HCT116 (cell line): ENCODE measurements at regions not wholly inside any gene's neighbourhood (a gene's known extent, or its start where the extent isn't known, plus 50 kb on each side); places are given as distances from the start of the nearest gene placed in this dataset.

Experiments
- ATAC-seq: fragments of 200-7000 bp; cut with Tn5 transposase; 2 replicates; pipeline ENCODE4 v1.9.1; 2020; ENCODE audit warnings: mild to moderate bottlenecking, moderate library complexity
- BruUV-seq: library from RNA; stranded (reverse); fragments of 400-500 nt; replicated peaks from 2 replicates; lab custom pipeline; 2021; lab: Mats Ljungman, UMichigan
- CTCF ChIA-PET: fragments of 300-600 bp; sonication (Branson Sonifier 250); formaldehyde crosslinking; loops from one replicate; lab custom pipeline; 2021; ENCODE audit warnings: antibody characterized with exemption; lab: Charles Lee
- POLR2A ChIA-PET: fragments of 300-600, 350-600 bp; sonication (Branson Sonifier 250); formaldehyde crosslinking; loops from one replicate; lab custom pipeline; 2021; ENCODE audit warnings: antibody characterized with exemption; lab: Charles Lee
- RAD21 ChIA-PET, 2 experiments: fragments of 300-600 bp; sonication (Branson Sonifier 250); formaldehyde crosslinking; loops; one replicate each; lab custom pipeline; 2023; ENCODE audit warnings: low total read pairs in 2 of 2; ENCODE audit not compliant: uncharacterized antibody in 2 of 2, unreplicated experiment in 2 of 2, low non-redundant PET in 1 of 2; lab: Charles Lee
- DNase-seq: peaks from one replicate; pipeline ENCODE4 v3.0.0-alpha.2; 2010; ENCODE audit warnings: low read depth, low spot score
- H2AFZ ChIP-seq: fragments of 200-600 bp; shearing (Covaris generic), sonication (generic); 2 replicates; pipeline ENCODE4 v1.6.1; 2017; ENCODE audit warnings: low read depth, mixed run types, mixed read lengths, antibody characterized with exemption, low read length; ENCODE audit not compliant: poor library complexity, severe bottlenecking
- H3K27ac ChIP-seq: 2 replicates; pipeline ENCODE4 v1.5.1; 2012; ENCODE audit warnings: low read depth, low read length
- H3K27me3 ChIP-seq: fragments of 200-600 bp; sonication (generic); 2 replicates; pipeline ENCODE4 v1.6.1; 2016; ENCODE audit warnings: mixed run types, low read length, mixed read lengths; ENCODE audit not compliant: insufficient read depth
- H3K36me3 ChIP-seq, 2 experiments: fragments of 200-500 bp in 1 of 2; fragments of 200-600 bp in 1 of 2; sonication (Bioruptor generic) in 1 of 2; sonication (generic) in 1 of 2; 2 replicates each; pipeline versions ENCODE4 v1.5.1 to v1.6.1; 2014 to 2016; ENCODE audit warnings: low read length in 2 of 2, inconsistent platforms in 1 of 2, mixed read lengths in 1 of 2, mixed run types in 1 of 2; ENCODE audit not compliant: insufficient read depth in 2 of 2, control insufficient read depth in 1 of 2
- H3K4me1 ChIP-seq, 2 experiments: fragments of 200-600 bp in 1 of 2; sonication (generic) in 1 of 2; 2 replicates each; pipeline versions ENCODE4 v1.5.1 to v1.6.1; 2012 to 2017; ENCODE audit warnings: low read length in 2 of 2, inconsistent platforms in 1 of 2, mild to moderate bottlenecking in 1 of 2, mixed read lengths in 1 of 2, mixed run types in 1 of 2, moderate library complexity in 1 of 2; ENCODE audit not compliant: insufficient read depth in 2 of 2, control insufficient read depth in 1 of 2
- H3K4me2 ChIP-seq: fragments of 200-600 bp; sonication (generic); 2 replicates; pipeline ENCODE4 v1.6.1; 2017; ENCODE audit warnings: mixed run types, low read length, mixed read lengths
- H3K4me3 ChIP-seq, 2 experiments: fragments of 200-600 bp in 1 of 2; sonication (generic) in 1 of 2; replicated peaks in 1 of 2; 2 replicates each; pipeline ENCODE4 v1.5.1; 2011 to 2016; ENCODE audit warnings: low read length in 2 of 2, control low read depth in 1 of 2, low read depth in 1 of 2, mild to moderate bottlenecking in 1 of 2, mixed read lengths in 1 of 2, mixed run types in 1 of 2
- H3K79me2 ChIP-seq: fragments of 200-600 bp; sonication (generic); 2 replicates; pipeline ENCODE4 v1.6.1; 2017; ENCODE audit warnings: mild to moderate bottlenecking, mixed run types, low read length, moderate library complexity, mixed read lengths; ENCODE audit not compliant: insufficient read depth
- H3K9ac ChIP-seq: fragments of 200-600 bp; sonication (generic); 2 replicates; pipeline ENCODE4 v1.6.1; 2016; ENCODE audit warnings: low read length, mixed read lengths
- H3K9me2 ChIP-seq: fragments of 200-600 bp; sonication (generic), shearing (Covaris generic); 2 replicates; pipeline ENCODE4 v1.6.1; 2017; ENCODE audit warnings: mixed run types, mild to moderate bottlenecking, moderate library complexity; ENCODE audit not compliant: insufficient read depth
- H3K9me3 ChIP-seq, 2 experiments: fragments of 200-500 bp in 1 of 2; fragments of 200-600 bp in 1 of 2; sonication (Bioruptor generic) in 1 of 2; sonication (generic) in 1 of 2; 2 replicates each; pipeline ENCODE4 v1.6.1; 2014 to 2017; ENCODE audit warnings: low read length in 2 of 2, mixed read lengths in 2 of 2, inconsistent platforms in 1 of 2, low read depth in 1 of 2, mild to moderate bottlenecking in 1 of 2, mixed run types in 1 of 2, moderate library complexity in 1 of 2; ENCODE audit not compliant: control insufficient read depth in 1 of 2, insufficient read depth in 1 of 2
- H4K20me1 ChIP-seq: fragments of 200-600 bp; sonication (generic), shearing (Covaris generic); 2 replicates; pipeline ENCODE4 v1.6.1; 2017; ENCODE audit warnings: mixed run types, mild to moderate bottlenecking, moderate library complexity; ENCODE audit not compliant: insufficient read depth
- CBX3 ChIP-seq: IDR thresholded peaks from 2 replicates; pipeline ENCODE4 v1.6.1; 2012; ENCODE audit warnings: low read depth
- EZH2 ChIP-seq: fragments of 200-600 bp; sonication (generic); IDR thresholded peaks from 2 replicates; pipeline ENCODE4 v1.6.1; 2017; ENCODE audit warnings: antibody characterized with exemption, mixed run types
- EZH2phosphoT487 ChIP-seq: fragments of 200-600 bp; IDR thresholded peaks from 2 replicates; pipeline ENCODE4 v1.6.1; 2018; ENCODE audit warnings: antibody characterized with exemption, borderline replicate concordance
- JUND ChIP-seq: IDR thresholded peaks from 2 replicates; pipeline ENCODE4 v1.6.1; 2012
- RAD21 ChIP-seq: IDR thresholded peaks from 2 replicates; pipeline ENCODE4 v1.6.1; 2012; ENCODE audit warnings: low read depth, mild to moderate bottlenecking
- REST ChIP-seq: IDR thresholded peaks from 2 replicates; pipeline ENCODE4 v1.6.1; 2012; ENCODE audit warnings: low read depth
- SIN3A ChIP-seq: IDR thresholded peaks from 2 replicates; pipeline ENCODE4 v1.6.1; 2012; ENCODE audit warnings: low read depth
- SP1 ChIP-seq: IDR thresholded peaks from 2 replicates; pipeline ENCODE4 v1.6.1; 2012; ENCODE audit warnings: low read depth
- SRF ChIP-seq: IDR thresholded peaks from 2 replicates; pipeline ENCODE4 v1.6.1; 2012; ENCODE audit warnings: low read depth
- ZNF274 ChIP-seq: fragments of 200-500 bp; sonication (Bioruptor generic); IDR thresholded peaks from 2 replicates; pipeline ENCODE4 v1.6.1; 2014; ENCODE audit warnings: mild to moderate bottlenecking, low read depth, low read length, inconsistent platforms
- intact Hi-C: fragments of 100-400 bp; cut with micrococcal nuclease; formaldehyde crosslinking; loops from 2 replicates; pipeline ENCODE4 v1.10.0; 2022
- TF ChIP-seq, protein P1 (sequence below): IDR thresholded peaks from 2 replicates; pipeline ENCODE4 v1.6.1; 2012
- TF ChIP-seq, protein P2 (sequence below): IDR thresholded peaks from 2 replicates; pipeline ENCODE4 v1.6.1; 2012
- TF ChIP-seq, protein P3 (sequence below), 3 experiments: fragments of 200-600 bp in 1 of 3; sonication (generic) in 1 of 3; IDR thresholded peaks in 2 of 3; conservative IDR thresholded peaks in 1 of 3; 2 replicates each; pipeline ENCODE4 v1.5.1; 2012 to 2017; ENCODE audit warnings: low read depth in 2 of 3, low read length in 2 of 3, antibody characterized with exemption in 1 of 3, borderline replicate concordance in 1 of 3, control low read depth in 1 of 3, mild to moderate bottlenecking in 1 of 3, mixed read lengths in 1 of 3, mixed run types in 1 of 3, moderate library complexity in 1 of 3; ENCODE audit not compliant: insufficient read depth in 1 of 3
- TF ChIP-seq, protein P4 (sequence below): IDR thresholded peaks from 2 replicates; pipeline ENCODE4 v1.6.1; 2011; ENCODE audit warnings: mild to moderate bottlenecking, low read length, moderate library complexity; ENCODE audit not compliant: insufficient replicate concordance; ENCODE audit errors: extremely low read depth

GRCh38 chr5:4207486-4207885, 611.9 kb downstream of the IRX1 start:
- POLR2A ChIA-PET, result no interaction called here
- TF ChIP-seq RAD21 (no peak), EZH2phosphoT487 (no peak), CBX3 (no peak), EZH2 (no peak)
- TF ChIP-seq, protein P1, sequence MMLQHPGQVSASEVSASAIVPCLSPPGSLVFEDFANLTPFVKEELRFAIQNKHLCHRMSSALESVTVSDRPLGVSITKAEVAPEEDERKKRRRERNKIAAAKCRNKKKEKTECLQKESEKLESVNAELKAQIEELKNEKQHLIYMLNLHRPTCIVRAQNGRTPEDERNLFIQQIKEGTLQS, result no peak
- TF ChIP-seq, protein P2, sequence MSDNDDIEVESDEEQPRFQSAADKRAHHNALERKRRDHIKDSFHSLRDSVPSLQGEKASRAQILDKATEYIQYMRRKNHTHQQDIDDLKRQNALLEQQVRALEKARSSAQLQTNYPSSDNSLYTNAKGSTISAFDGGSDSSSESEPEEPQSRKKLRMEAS, result no peak
- TF ChIP-seq, all 23 proteins: peak for 0
- no peak for ATAC-seq

GRCh38 chr5:4208537-4208936, 612.9 kb downstream of the IRX1 start:
- Histone ChIP-seq H3K36me3 (no peaks in the 10 kb centered on the region), H3K4me3 (no peak overlapping the region), H3K27ac (no peak overlapping the region), H3K4me1 (no peaks in the 10 kb centered on the region), H3K27me3 (no peaks in the 10 kb centered on the region), H3K9me3 (peaks cover 6 to 20% of the 10 kb centered on the region in 2 experiments; a peak in 2 of 4 replicates), H4K20me1 (no peaks in the 10 kb centered on the region), H3K9me2 (no peaks in the 10 kb centered on the region), H3K79me2 (no peaks in the 10 kb centered on the region), H3K9ac (no peak overlapping the region), H2AFZ (no peak overlapping the region), H3K4me2 (no peak overlapping the region)
- POLR2A ChIA-PET, result no interaction called here
- no peak for DNase-seq
- ATAC-seq, result no peak
- intact Hi-C loops, result no loop called here
- RAD21 ChIA-PET, result no interaction called here
- BruUV-seq, result no TSS peak
- CTCF ChIA-PET, result no interaction called here
- TF ChIP-seq REST, result no peak
- no peak for TF ChIP-seq SRF
- TF ChIP-seq, protein P3, sequence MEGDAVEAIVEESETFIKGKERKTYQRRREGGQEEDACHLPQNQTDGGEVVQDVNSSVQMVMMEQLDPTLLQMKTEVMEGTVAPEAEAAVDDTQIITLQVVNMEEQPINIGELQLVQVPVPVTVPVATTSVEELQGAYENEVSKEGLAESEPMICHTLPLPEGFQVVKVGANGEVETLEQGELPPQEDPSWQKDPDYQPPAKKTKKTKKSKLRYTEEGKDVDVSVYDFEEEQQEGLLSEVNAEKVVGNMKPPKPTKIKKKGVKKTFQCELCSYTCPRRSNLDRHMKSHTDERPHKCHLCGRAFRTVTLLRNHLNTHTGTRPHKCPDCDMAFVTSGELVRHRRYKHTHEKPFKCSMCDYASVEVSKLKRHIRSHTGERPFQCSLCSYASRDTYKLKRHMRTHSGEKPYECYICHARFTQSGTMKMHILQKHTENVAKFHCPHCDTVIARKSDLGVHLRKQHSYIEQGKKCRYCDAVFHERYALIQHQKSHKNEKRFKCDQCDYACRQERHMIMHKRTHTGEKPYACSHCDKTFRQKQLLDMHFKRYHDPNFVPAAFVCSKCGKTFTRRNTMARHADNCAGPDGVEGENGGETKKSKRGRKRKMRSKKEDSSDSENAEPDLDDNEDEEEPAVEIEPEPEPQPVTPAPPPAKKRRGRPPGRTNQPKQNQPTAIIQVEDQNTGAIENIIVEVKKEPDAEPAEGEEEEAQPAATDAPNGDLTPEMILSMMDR (IDR thresholded peaks at IDR 0.05 in 2 of 3, conservative IDR thresholded peaks at IDR 0.05 in 1 of 3; ENCODE audit: borderline replicate concordance in 1 of 3, insufficient read depth in 1 of 3, low read depth in 2 of 3, low read length in 2 of 3), result no peak
- no peak for TF ChIP-seq ZNF274
- TF ChIP-seq SIN3A, result no peak
- no peak for TF ChIP-seq SP1
- no peak for TF ChIP-seq JUND
- TF ChIP-seq, protein P4, sequence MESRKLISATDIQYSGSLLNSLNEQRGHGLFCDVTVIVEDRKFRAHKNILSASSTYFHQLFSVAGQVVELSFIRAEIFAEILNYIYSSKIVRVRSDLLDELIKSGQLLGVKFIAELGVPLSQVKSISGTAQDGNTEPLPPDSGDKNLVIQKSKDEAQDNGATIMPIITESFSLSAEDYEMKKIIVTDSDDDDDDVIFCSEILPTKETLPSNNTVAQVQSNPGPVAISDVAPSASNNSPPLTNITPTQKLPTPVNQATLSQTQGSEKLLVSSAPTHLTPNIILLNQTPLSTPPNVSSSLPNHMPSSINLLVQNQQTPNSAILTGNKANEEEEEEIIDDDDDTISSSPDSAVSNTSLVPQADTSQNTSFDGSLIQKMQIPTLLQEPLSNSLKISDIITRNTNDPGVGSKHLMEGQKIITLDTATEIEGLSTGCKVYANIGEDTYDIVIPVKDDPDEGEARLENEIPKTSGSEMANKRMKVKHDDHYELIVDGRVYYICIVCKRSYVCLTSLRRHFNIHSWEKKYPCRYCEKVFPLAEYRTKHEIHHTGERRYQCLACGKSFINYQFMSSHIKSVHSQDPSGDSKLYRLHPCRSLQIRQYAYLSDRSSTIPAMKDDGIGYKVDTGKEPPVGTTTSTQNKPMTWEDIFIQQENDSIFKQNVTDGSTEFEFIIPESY, result no peak

More at GRCh38 chr5:4207486-4207885, 611.9 kb downstream of the IRX1 start:
- Histone ChIP-seq H3K9ac (no peak overlapping the region), H3K27ac (no peak overlapping the region), H3K4me3 (no peak overlapping the region), H2AFZ (no peak overlapping the region), H3K36me3 (no peaks in the 10 kb centered on the region), H3K4me2 (no peak overlapping the region), H3K79me2 (no peaks in the 10 kb centered on the region), H3K4me1 (no peaks in the 10 kb centered on the region), H3K9me3 (peaks cover 6 to 20% of the 10 kb centered on the region in 2 experiments; a peak in 2 of 4 replicates), H3K9me2 (no peaks in the 10 kb centered on the region), H4K20me1 (no peaks in the 10 kb centered on the region), H3K27me3 (no peaks in the 10 kb centered on the region)
- ChIA-PET RAD21 (no interaction called here), CTCF (no interaction called here)
- DNase-seq, result no peak
- intact Hi-C loops, result no loop called here
- BruUV-seq, result no TSS peak
